Hepatocyte (in vitro differentiated cells): ENCODE measurements at regions not wholly inside any gene's neighbourhood (a gene's known extent, or its start where the extent isn't known, plus 50 kb on each side); places are given as distances from the start of the nearest gene placed in this dataset.
"Not testable (repeated sequence)": the region's sequence is repeated elsewhere in the genome, so short reads cannot be mapped to it uniquely, and the experiment has no call there.

ENCODE experiments used
- CTCF ChIP-seq: fragments of 200-600 bp; sonication (generic); IDR thresholded peaks from 2 replicates; pipeline ENCODE4 v1.5.1; 2016; ENCODE audit warnings: antibody characterized with exemption, mild to moderate bottlenecking; ENCODE audit not compliant: poor library complexity
- EZH2 ChIP-seq: fragments of 200-600 bp; sonication (generic); IDR thresholded peaks from 2 replicates; pipeline ENCODE4 v1.6.1; 2016; ENCODE audit warnings: antibody characterized with exemption, mild to moderate bottlenecking, borderline replicate concordance
- EZH2phosphoT487 ChIP-seq: fragments of 200-600 bp; sonication (generic); IDR thresholded peaks from one replicate; pipeline ENCODE4 v1.6.1; 2018; ENCODE audit warnings: antibody characterized with exemption, mild to moderate bottlenecking, low read depth, moderate library complexity; ENCODE audit not compliant: unreplicated experiment, severe bottlenecking

GRCh38 chr6:74474046-74474445, 731.8 kb downstream of the COL12A1 start:
- TF ChIP-seq EZH2phosphoT487, CTCF, EZH2: not testable (repeated sequence)
